Ishikawa (cell line): ENCODE measurements at regions not wholly inside any gene's neighbourhood (a gene's known extent, or its start where the extent isn't known, plus 50 kb on each side); places are given as distances from the start of the nearest gene placed in this dataset.

Experiments
- EGR1 ChIP-seq: IDR thresholded peaks from 2 replicates; pipeline ENCODE4 v1.6.1; 2012
- EP300 ChIP-seq: IDR thresholded peaks from 2 replicates; pipeline ENCODE4 v1.6.1; 2012; ENCODE audit warnings: borderline replicate concordance
- NFIC ChIP-seq: IDR thresholded peaks from 2 replicates; pipeline ENCODE4 v1.6.1; 2012
- ZBTB7A ChIP-seq: IDR thresholded peaks from 2 replicates; pipeline ENCODE4 v1.6.1; 2012; ENCODE audit warnings: low read depth
- TF ChIP-seq, protein P1 (sequence below): IDR thresholded peaks from 2 replicates; pipeline ENCODE4 v1.6.1; 2012; ENCODE audit warnings: low read depth, mild to moderate bottlenecking
- TF ChIP-seq, protein P2 (sequence below): IDR thresholded peaks from 2 replicates; pipeline ENCODE4 v1.6.1; 2012

DNA sequence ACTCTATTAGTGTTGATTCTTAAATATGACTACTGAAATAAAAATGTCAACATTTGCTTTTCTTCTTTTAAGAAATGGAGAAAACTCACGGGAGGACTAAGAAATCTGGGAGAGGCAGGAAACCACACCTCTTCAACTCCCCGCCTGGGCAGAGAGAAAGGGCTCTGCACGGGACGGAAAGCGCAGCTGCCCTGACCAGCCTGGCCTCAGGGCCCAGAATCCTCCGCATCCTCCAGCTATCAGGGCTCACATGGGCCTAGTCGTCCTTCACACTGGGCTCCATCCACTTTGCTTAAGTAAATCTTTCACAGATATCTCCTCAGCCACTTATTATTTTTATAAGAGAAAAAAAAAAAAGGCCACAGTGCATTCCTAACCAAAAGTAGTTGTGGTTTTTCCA lies 215.1 kb downstream of the TBXT start:
- TF ChIP-seq EP300 (no peak), ZBTB7A (no peak), NFIC (no peak), EGR1 (no peak)
- TF ChIP-seq, protein P1, sequence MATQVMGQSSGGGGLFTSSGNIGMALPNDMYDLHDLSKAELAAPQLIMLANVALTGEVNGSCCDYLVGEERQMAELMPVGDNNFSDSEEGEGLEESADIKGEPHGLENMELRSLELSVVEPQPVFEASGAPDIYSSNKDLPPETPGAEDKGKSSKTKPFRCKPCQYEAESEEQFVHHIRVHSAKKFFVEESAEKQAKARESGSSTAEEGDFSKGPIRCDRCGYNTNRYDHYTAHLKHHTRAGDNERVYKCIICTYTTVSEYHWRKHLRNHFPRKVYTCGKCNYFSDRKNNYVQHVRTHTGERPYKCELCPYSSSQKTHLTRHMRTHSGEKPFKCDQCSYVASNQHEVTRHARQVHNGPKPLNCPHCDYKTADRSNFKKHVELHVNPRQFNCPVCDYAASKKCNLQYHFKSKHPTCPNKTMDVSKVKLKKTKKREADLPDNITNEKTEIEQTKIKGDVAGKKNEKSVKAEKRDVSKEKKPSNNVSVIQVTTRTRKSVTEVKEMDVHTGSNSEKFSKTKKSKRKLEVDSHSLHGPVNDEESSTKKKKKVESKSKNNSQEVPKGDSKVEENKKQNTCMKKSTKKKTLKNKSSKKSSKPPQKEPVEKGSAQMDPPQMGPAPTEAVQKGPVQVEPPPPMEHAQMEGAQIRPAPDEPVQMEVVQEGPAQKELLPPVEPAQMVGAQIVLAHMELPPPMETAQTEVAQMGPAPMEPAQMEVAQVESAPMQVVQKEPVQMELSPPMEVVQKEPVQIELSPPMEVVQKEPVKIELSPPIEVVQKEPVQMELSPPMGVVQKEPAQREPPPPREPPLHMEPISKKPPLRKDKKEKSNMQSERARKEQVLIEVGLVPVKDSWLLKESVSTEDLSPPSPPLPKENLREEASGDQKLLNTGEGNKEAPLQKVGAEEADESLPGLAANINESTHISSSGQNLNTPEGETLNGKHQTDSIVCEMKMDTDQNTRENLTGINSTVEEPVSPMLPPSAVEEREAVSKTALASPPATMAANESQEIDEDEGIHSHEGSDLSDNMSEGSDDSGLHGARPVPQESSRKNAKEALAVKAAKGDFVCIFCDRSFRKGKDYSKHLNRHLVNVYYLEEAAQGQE = no peak
- TF ChIP-seq, protein P2, sequence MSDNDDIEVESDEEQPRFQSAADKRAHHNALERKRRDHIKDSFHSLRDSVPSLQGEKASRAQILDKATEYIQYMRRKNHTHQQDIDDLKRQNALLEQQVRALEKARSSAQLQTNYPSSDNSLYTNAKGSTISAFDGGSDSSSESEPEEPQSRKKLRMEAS = no peak
